GM23338 (cell line): ENCODE measurements at regions not wholly inside any gene's neighbourhood (a gene's known extent, or its start where the extent isn't known, plus 50 kb on each side); places are given as distances from the start of the nearest gene placed in this dataset.

Source experiments
- CREB1 ChIP-seq: fragments of 250-450 bp; sonication (Bioruptor Pico); IDR thresholded peaks from 2 replicates; pipeline ENCODE4 v1.5.0; 2020; ENCODE audit warnings: low read depth, mild to moderate bottlenecking, moderate library complexity
- EZH2 ChIP-seq: fragments of 200-600 bp; sonication (generic); IDR thresholded peaks from one replicate; pipeline ENCODE4 v1.8.0; 2017; ENCODE audit warnings: antibody characterized with exemption, mild to moderate bottlenecking, low read depth; ENCODE audit not compliant: unreplicated experiment
- EZH2phosphoT487 ChIP-seq: fragments of 200-600 bp; sonication (generic); IDR thresholded peaks from one replicate; pipeline ENCODE4 v1.8.1; 2018; ENCODE audit warnings: antibody characterized with exemption; ENCODE audit not compliant: unreplicated experiment
- JUNB ChIP-seq: IDR thresholded peaks from one replicate; pipeline ENCODE4 v1.6.1; 2016; ENCODE audit warnings: antibody characterized with exemption; ENCODE audit not compliant: unreplicated experiment
- NANOG ChIP-seq: IDR thresholded peaks from 2 replicates; pipeline ENCODE4 v1.6.1; 2016; ENCODE audit warnings: antibody characterized with exemption, borderline replicate concordance
- POLR2AphosphoS5 ChIP-seq: IDR thresholded peaks from 2 replicates; pipeline ENCODE4 v1.6.1; 2016; ENCODE audit warnings: antibody characterized with exemption, low read depth
- ZNF114 ChIP-seq: fragments of 250-450 bp; sonication (Bioruptor Pico); IDR thresholded peaks from 2 replicates; pipeline ENCODE4 v1.5.0; 2020; ENCODE audit warnings: mild to moderate bottlenecking, moderate library complexity
- ZNF331 ChIP-seq: fragments of 250-450 bp; sonication (Bioruptor Pico); IDR thresholded peaks from 2 replicates; pipeline ENCODE4 v1.5.0; 2020; ENCODE audit warnings: low read depth, mild to moderate bottlenecking, moderate library complexity
- TF ChIP-seq, protein P1 (sequence below), 2 experiments: fragments of 200-600 bp in 1 of 2; sonication (generic) in 1 of 2; conservative IDR thresholded peaks; 2 replicates each; pipeline versions ENCODE4 v1.5.1 to v1.6.1; 2016 to 2017; ENCODE audit warnings: antibody characterized with exemption in 2 of 2, low read depth in 2 of 2, mild to moderate bottlenecking in 2 of 2, moderate library complexity in 1 of 2
- TF ChIP-seq, protein P2 (sequence below): IDR thresholded peaks from one replicate; pipeline ENCODE4 v1.6.1; 2018; ENCODE audit warnings: antibody characterized with exemption; ENCODE audit not compliant: unreplicated experiment
- TF ChIP-seq, protein P3 (sequence below): IDR thresholded peaks from 2 replicates; pipeline ENCODE4 v1.6.1; 2016; ENCODE audit warnings: antibody characterized with exemption

DNA sequence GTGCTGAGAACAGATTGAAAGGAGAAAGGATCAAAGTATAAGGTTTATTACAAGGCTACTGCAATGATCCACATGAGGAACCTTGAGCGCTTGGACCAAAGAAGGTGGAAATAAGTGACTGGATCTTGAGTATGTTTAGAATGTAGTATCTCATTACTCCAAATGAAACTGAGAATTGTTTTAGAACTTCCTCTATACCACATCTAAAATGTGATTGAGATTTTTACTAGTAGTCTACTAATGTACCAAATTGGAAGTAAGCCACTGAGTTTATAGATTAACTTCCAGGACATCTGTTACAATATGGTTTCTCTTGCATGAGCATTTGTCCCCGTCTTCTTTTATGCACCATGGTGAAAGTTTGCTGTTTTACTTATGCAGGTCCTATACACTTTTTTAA lies 300.5 kb downstream of the SUCLG1 start:
- TF ChIP-seq, protein P1, sequence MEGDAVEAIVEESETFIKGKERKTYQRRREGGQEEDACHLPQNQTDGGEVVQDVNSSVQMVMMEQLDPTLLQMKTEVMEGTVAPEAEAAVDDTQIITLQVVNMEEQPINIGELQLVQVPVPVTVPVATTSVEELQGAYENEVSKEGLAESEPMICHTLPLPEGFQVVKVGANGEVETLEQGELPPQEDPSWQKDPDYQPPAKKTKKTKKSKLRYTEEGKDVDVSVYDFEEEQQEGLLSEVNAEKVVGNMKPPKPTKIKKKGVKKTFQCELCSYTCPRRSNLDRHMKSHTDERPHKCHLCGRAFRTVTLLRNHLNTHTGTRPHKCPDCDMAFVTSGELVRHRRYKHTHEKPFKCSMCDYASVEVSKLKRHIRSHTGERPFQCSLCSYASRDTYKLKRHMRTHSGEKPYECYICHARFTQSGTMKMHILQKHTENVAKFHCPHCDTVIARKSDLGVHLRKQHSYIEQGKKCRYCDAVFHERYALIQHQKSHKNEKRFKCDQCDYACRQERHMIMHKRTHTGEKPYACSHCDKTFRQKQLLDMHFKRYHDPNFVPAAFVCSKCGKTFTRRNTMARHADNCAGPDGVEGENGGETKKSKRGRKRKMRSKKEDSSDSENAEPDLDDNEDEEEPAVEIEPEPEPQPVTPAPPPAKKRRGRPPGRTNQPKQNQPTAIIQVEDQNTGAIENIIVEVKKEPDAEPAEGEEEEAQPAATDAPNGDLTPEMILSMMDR (conservative IDR thresholded peaks at IDR 0.05; ENCODE audit: low read depth in 2 of 2), result no peak
- TF ChIP-seq POLR2AphosphoS5 (no peak), EZH2 (no peak), JUNB (no peak), ZNF114 (CRISPR knock-in tag) (no peak), EZH2phosphoT487 (no peak), CREB1 (CRISPR knock-in tag) (no peak), ZNF331 (CRISPR knock-in tag) (no peak), NANOG (no peak)
- TF ChIP-seq, protein P2, sequence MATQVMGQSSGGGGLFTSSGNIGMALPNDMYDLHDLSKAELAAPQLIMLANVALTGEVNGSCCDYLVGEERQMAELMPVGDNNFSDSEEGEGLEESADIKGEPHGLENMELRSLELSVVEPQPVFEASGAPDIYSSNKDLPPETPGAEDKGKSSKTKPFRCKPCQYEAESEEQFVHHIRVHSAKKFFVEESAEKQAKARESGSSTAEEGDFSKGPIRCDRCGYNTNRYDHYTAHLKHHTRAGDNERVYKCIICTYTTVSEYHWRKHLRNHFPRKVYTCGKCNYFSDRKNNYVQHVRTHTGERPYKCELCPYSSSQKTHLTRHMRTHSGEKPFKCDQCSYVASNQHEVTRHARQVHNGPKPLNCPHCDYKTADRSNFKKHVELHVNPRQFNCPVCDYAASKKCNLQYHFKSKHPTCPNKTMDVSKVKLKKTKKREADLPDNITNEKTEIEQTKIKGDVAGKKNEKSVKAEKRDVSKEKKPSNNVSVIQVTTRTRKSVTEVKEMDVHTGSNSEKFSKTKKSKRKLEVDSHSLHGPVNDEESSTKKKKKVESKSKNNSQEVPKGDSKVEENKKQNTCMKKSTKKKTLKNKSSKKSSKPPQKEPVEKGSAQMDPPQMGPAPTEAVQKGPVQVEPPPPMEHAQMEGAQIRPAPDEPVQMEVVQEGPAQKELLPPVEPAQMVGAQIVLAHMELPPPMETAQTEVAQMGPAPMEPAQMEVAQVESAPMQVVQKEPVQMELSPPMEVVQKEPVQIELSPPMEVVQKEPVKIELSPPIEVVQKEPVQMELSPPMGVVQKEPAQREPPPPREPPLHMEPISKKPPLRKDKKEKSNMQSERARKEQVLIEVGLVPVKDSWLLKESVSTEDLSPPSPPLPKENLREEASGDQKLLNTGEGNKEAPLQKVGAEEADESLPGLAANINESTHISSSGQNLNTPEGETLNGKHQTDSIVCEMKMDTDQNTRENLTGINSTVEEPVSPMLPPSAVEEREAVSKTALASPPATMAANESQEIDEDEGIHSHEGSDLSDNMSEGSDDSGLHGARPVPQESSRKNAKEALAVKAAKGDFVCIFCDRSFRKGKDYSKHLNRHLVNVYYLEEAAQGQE, result no peak
- TF ChIP-seq, protein P3, sequence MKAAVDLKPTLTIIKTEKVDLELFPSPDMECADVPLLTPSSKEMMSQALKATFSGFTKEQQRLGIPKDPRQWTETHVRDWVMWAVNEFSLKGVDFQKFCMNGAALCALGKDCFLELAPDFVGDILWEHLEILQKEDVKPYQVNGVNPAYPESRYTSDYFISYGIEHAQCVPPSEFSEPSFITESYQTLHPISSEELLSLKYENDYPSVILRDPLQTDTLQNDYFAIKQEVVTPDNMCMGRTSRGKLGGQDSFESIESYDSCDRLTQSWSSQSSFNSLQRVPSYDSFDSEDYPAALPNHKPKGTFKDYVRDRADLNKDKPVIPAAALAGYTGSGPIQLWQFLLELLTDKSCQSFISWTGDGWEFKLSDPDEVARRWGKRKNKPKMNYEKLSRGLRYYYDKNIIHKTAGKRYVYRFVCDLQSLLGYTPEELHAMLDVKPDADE, result no peak
